HG02885 (cell line): ENCODE measurements at regions not wholly inside any gene's neighbourhood (a gene's known extent, or its start where the extent isn't known, plus 50 kb on each side); places are given as distances from the start of the nearest gene placed in this dataset.
A peak's percentile ranks its signal among the peaks of the same experiment; 100 is the strongest.

Experiments
- ATAC-seq: cut with Tn5 transposase; IDR thresholded peaks from one replicate; pipeline ENCODE4 v1.9.1; 2021; ENCODE audit warnings: mild to moderate bottlenecking; ENCODE audit not compliant: unreplicated experiment, poor library complexity

DNA sequence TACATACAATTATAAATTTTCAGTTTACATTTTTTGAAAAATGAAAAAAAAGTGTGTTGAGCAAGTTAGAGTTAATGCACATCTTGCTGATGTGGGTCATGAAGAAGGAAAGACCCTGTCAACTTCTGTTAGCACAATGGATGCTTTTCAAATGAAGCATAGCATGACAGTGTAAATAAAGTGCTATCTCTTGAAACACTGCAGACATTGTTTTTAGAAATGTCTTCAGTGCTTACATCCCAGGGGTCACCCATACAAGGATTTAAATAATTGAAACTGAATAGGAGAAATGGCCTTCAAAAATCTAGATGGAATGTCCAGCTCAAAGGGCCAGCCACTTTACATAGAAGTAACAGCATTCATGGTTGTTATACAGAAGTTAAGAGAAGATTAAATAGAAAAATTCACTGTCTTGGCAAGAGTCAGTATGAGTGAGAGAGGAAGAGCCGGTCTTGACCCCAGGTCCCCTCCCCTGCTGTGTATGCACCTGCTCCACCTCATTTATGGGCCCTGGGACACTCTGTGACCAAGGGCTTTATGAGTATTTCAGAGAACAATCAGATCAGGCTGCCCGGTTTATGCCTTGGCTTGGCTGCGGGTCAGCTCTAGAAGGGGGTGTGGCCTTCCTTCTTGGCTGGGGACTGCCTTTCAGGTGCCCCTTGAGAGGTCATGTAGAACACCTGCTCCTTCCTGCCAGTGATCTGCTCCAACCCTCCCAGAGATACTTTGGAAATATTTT, 237.7 kb upstream of the TMEM72 start:
- no peak for ATAC-seq

DNA sequence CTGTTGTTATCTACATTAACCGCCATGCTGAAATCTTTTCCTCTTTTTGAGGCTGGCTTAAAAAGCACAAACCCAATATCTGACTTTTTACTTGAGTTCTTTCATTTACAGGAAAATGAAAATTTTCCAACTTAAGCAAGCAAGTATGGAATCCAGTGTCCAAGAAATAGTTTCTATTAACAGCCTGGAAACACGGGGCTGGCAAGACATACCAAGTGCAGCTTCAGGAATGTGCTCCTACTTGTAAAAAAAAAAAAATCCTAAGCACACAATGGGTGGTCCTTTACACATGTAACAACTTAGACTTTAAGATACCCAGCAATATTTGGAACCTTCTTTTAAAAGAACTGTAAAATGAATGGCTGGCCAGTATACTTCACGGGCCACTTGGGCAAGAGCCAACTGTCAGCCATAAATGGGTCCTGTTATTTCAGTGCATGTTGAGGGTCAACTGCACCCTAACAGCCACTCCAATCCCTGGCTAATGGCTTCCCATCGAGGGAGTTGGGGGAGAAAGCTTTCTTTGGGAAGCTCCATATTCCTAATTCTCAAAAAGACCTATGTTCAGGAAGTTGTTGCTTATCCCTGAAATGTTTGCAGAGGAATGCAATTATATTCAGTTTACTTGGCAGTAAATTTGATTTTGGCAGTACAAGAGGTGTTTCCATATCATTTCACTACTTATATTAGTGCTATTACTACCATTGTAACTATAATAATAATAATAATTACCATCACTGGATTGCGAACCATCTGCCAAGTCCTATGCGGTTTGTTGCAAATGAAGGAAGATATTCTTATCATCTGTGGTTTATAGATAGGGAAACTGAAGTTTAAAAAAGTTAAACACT, 236.4 kb upstream of the TMEM72 start:
- no peak for ATAC-seq

DNA sequence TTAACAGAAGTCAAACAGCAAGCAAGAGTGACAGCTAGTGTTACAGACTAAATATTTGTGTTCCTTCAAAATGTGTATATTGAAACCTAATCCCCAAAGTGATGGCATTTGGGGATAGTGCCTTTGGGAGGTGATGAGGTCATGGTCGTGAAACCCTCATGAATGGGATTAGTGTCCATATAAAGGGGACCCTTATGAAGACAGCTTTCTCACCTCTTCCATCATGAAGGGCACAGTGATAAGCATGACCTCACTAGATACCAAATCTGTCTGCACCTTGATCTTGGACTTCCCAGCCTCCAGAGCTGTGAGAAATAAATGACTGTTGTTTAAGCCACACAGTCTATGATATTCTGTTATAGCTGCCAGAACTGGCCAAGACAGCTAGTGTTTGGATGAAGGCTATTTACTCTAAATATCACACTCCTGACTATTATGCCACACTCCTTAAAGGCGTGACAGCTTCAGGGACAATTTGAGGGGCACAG, 235.7 kb upstream of the TMEM72 start:
- ATAC-seq, result no peak

DNA sequence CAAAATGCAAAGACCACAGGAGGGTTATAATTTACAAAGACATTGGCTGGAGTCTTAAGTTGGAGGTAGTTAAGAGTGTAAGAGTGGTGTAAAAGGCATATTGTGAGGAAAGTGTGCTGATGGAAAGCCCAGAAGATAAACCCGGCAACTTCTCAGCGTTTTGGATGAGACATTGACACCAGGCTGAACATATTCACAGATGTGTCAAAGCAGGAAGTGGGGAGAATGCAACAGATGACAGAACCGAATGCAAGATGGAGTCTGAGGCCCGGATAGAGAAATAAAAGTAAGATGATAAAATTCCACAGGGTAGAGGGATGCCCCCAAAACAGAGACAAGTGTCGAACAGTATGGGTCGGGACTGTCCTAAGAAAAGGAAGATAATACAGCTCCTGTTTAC, 230.4 kb upstream of the TMEM72 start:
- ATAC-seq, result no peak

DNA sequence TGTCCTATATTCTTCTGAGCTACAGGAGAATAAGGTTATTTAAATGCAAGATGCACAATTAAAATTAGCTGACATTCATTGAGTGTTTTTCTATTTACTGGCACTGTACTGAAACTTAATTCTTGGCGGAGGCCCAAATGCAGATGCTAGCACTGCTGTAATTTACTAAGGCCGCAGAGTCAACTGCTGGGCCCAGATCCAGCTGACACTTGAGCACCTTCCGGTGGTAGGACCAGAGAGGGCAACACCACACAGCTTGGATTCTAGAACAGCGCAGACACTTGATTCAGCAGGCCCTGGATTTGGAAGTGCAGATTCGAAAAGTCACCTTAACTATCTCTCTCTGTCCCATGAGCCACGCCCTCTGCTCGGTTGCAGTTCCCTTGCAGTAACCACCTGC, 228.6 kb upstream of the TMEM72 start:
- ATAC-seq, result no peak

DNA sequence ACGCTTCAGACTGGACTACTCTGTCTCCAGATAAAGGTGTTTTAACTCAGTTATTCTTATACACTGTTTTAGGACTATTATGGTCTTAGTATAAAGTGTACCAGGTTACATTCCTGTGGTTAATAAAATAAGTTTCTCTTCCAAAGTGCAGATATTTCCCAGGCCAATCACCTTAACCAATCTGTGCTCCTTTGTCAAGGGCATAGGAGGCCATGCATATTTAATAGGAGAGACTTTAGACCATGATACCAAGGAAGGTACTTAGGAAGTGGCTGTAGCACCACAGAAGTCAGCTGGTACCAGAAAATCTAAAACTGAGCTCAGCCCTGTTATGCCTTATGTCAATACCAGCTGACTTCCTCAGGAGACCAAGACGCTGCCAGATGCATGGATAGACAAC, 226.5 kb upstream of the TMEM72 start:
- no peak for ATAC-seq

DNA sequence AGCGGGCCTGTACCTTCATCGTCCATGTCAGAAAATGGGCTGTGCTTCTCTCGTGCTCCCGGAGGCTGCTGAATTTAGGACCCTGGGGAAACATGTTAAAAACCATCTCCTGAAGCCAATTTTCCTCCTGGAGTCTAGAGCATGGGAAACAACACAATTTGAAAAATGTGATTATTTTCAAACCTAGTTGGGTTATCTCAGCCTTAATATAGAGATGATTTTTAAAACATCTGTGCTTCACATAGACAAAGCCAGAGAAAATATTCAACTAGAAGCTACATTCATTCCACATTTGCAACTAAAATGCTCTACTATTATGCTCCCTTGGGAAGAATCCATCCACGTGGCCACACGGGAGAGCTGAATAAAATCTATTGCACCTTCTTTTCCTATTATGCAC, 225.9 kb upstream of the TMEM72 start:
- no peak for ATAC-seq

DNA sequence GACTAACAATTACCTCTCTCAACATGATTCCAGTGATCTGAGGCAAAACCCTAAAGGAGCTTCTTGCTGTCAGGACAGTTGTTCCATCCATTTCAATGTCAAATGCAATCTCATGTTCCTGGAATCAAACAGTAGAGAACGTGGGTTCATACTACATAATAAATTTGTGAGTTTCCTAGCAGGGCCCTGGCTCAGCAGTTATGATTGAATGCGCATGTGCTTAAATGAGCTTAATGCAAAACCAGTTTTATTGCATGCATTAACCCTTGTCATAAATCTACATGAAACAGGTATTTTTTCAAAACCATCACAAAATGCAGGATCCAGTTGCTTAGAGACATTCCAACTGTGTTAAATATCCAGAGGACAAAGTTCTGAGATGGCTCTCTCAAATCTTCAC, 225.4 kb upstream of the TMEM72 start:
- ATAC-seq, result no peak

DNA sequence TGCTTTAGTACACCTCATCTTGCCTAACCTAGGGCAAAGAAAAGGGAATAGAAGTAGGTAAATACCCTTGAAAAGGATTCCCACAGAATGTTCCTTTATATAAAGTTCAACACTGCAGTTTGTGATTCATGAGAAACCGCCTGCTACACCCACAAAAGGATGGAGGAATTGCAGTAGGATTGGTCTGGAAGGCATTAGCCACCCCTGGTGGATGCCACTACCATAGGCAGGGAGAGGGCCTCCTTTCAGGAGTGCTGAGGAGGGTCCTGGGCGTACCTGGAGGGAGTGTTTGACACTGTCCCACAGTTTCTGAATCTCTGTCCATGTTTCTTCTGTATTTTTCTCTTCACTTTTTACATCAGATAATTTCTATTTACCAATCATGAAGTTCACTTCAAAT, 221.8 kb upstream of the TMEM72 start:
- ATAC-seq, result no peak

DNA sequence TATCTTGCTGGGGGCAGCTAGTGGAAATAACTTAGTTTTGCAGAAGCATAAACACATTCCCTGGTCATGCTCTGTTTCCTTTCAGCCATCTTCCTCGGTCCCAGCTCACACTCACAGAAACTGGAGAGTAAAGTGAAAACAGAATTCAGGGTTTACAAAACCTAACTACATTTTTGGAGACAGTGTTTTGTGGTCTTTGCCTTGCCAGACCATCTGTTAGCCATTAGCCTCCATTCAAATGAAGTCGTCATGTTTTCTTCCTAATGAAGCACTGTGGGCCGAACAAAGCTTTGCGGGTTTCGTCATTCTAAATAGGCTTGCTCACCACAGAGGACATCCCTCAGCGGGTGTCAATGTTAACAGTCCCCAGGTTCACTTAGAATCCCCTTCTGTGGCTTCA, 214.6 kb upstream of the TMEM72 start:
- ATAC-seq, result no peak

DNA sequence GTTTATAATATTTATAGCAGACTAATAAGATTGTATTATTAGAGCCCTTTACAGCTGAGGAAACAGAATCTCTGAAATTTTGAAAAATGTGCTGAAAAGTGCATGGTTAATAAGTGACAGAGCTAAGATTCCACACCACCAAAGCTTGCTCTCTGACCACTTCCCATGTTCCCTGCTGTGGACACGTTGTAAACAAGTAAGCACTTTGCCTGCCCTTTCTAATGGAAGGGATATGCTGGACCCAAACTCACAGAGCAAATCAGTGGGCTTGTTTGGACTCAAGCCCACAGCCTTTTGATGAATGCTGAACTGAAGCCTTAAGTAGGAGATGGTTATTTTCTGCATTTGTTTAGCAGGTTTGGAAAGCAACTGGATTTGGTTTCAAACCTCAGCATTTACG, 214.0 kb upstream of the TMEM72 start:
- no peak for ATAC-seq

DNA sequence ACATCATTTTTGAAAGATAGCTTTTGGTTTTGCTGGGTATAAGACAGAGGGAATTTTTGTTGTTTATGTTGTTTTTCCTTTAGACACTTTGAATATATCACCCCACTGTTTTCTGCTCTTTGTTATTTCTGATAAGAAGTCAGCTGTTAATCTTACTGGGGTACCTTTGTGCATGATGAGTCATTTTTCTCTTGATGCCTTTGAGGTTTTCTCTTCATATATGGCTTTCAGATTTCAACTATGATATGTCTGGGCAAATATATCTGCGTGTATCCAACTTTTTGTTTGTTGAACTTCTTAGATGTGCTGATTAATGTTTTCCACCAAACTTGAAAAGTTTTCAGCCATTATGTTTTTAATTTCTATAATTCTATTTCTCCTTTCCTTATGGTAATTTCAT, 208.6 kb upstream of the TMEM72 start:
- ATAC-seq, result no peak

DNA sequence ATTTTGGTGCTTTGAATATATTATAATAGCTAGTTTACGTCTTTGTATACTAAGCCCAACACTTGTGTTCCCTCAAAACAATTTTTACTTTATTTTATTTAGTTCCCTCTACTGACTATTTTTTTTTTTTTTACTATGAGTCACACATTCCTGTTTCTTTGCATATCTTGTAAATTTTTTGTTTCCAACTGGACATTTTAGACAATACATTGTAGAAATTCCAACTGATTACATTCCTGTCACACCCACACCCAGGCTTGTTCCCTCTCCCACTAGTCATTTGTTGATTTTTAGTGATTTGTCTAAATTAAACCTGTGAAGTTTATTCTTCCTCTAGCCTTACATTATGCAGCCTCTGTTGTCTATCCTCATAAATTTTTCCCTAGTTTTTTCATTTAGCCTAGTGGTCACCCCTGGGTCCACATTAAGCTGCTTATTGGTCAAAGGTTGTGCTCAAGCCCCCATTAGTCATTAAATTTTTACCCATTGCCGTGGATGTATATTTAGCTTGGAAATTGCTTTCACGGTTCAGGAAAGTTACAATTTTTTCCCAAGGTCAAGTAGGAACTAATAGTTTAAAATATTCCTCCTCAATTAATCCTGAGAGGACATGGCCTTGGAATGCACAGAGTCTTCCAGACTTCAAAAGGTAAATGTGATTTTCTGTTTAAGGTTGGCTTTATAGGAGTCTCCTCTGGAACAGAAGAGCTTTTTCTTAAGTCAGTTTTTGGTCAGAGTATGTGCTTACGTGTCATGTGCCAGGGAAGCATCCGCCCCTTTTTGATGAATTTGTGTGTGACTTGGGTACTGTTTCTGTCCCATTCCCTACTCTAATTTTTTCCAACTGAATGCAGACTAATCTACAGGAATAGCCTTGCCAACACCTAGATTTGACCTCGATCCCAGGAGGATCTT, 207.6 kb upstream of the TMEM72 start:
- ATAC-seq, result no peak

DNA sequence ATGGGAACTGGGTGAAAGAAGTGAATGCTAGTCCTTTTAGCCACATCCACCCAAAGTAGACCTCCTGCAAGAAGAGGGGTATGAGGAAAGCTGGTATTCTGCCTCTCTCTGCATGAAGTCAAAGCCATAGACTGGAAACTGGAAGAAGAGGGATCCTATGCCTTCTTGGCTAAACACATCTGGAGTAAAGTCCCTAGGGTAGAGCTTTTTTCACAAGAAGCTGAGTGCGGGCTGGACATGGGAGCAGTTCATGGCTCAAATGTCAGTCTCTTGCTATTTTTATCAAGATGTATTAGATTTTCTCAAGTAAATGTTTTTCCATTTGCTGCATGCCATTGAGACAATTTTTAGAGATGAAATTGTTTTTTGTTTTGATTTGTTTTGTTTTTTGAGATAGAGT, 206.5 kb upstream of the TMEM72 start:
- no peak for ATAC-seq

DNA sequence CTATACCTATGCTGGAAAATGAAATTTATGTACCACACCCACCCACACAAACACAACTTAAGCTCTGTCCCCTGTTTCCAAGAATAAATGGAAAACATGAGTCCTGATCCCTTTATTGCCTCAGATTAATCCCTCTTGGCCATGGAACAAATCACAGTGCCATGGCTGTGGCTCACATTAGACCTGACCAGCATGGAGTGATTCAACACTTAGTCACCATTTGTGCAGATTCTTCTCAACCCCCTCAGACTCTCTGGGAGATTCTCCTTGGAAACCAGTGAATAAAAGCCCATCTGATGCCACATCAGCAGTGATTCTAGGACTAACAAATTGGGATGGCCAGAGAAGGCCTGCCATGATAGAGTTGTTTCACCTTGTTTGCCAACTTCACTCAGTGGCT, 204.4 kb upstream of the TMEM72 start:
- ATAC-seq, result no peak

DNA sequence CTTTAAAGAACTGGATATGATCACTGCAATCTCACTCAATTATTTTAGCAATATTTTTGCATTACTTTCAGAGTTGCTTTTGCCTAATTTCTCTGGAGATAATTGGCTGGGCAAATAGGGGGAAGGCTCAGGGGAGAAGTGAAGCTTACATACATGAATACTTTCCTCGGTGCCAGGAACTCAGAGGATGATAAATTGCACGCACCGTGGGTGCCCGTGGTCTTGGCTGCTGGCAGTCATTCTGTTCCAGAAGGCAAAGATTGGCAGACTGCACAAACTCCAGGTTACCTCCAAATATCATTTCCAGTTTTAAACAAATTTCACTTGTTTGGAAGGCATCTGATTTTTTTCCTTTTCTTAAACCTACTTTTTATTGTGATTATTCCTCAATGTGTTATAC, 197.8 kb upstream of the TMEM72 start:
- no peak for ATAC-seq

DNA sequence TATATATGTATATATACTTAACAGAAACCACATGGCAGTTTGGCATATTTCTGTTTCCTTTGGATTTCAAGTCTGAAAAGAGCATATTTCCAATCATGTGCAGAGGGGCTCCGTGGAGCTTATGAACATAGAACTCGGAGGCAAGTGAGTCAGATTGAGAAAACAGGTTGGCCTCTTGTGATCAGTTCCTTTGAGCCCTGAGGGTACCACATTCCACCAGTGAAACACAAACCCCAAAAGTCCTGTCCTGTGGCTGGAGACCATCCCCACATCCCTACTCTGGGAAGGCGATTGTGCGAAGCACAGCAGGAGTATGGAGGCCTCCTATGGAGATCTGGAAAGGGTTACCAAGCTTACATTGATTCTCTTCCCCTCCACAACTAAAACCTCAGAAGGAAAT, 196.7 kb upstream of the TMEM72 start:
- no peak for ATAC-seq

DNA sequence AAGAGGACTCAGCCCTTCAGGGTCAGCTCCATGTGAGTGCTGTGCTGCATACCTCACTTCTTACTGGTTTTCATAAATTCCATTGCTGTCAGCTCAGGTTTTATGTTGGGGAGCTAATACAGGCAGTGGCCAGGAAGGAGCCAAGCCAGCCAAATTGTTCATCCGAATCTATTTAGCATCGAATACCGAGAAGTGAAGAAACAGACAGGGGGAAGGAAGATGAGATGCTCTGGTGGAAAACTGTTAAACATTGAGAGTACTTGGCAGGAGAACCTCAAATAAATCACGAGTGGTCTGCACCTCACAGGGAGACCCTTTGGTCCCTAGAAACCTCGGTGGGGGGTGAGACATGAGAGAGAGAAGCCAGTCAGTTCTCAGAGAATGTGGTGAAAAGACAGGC, 196.0 kb upstream of the TMEM72 start:
- no peak for ATAC-seq

DNA sequence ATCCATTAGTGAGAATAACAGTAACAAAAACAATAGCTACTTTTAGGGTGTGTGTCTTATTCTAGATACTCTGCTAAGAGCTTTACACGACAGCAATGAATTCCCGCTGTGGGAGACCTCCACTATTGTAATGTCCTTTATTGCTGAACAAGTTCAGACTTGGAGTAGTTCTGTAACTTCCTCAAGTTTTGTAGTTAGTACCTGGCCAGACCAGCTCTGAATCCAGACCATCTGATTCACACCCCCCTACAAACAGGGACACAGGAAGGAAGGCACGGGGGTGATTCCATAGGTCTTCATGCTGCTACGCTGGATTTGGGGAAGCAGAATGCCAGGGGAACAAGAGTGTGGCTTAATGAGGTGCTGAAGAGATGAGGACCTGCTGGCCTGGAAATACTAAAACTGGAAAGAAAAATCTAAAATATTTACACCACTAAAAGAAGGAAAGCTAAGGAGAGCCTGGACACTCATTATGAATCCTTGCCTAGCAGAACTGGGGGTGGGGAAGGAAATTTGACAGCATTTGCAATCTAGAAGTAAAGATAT, 194.6 kb upstream of the TMEM72 start:
- no peak for ATAC-seq

DNA sequence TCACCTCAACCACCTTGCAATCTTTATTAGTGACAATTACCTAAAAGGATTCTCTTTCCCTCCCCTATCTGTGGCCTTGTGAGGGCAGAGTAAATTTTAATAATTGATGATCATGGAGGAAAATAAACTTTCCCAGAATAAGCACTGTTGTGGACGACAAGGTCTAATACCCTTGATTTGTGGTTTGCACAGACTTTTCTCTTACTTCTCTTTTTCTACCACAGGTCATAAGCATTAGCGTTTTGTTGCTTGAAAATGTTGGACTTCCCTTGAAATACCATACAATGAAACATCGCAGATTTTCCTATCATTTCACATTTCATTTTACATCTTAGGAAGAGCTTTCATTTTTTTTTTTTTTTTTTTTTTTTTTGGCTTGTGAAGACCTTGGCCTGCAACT, 188.1 kb upstream of the TMEM72 start:
- ATAC-seq, result peak; percentile 54
